ENCODE measurements at regions not wholly inside any gene's neighbourhood (a gene's known extent, or its start where the extent isn't known, plus 50 kb on each side); places are given as distances from the start of the nearest gene placed in this dataset.

GRCh38 chr2:149988361-149988760 lies 400.8 kb upstream of the MMADHC start:
- H3K9me3 Mint-ChIP-seq = no peaks in the 10 kb centered on the region
- no peaks in the 10 kb centered on the region for H3K4me1 Mint-ChIP-seq
- no peak overlapping the region for H3K4me3 Mint-ChIP-seq
- ATAC-seq = no peak
- no peaks in the 10 kb centered on the region for H3K36me3 Mint-ChIP-seq (ENCODE audit: low read depth)
- no peak overlapping the region for H3K27ac Mint-ChIP-seq
- no peak for DNase-seq
- H3K27me3 Mint-ChIP-seq = no peaks in the 10 kb centered on the region

DNA sequence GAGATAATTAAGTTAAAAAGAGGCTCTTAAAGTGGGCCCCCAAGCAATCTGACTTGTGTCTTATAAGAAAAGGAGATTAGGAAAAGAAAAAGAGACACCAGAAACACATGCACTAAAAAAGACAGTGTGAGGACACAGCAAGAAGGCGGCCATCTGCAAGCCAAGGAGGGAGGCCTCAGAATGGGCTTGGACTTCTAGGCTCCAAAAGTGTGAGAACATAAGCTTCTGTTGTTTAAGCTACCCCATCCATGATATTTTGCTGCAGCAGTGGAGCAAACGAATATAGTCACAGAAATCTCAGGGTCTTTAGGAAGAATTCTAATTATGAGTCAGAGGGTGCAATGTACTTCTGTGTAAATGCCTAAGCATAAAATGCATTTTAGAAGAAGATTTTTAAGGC lies 399.3 kb upstream of the MMADHC start:
- no peak overlapping the region for H3K4me3 Mint-ChIP-seq
- ATAC-seq (no peak), DNase-seq (no peak)
- no peaks in the 10 kb centered on the region for H3K27me3 Mint-ChIP-seq
- H3K27ac Mint-ChIP-seq = no peak overlapping the region
- no peaks in the 10 kb centered on the region for H3K36me3 Mint-ChIP-seq (ENCODE audit: low read depth)
- H3K4me1 Mint-ChIP-seq = no peaks in the 10 kb centered on the region
- no peaks in the 10 kb centered on the region for H3K9me3 Mint-ChIP-seq

GRCh38 chr2:149984311-149984710 lies 396.7 kb upstream of the MMADHC start:
- Mint-ChIP-seq H3K27me3 (no peaks in the 10 kb centered on the region), H3K4me3 (no peak overlapping the region), H3K4me1 (no peaks in the 10 kb centered on the region), H3K27ac (no peak overlapping the region), H3K36me3 (ENCODE audit: low read depth) (no peaks in the 10 kb centered on the region), H3K9me3 (peaks cover 13% of the 10 kb centered on the region)
- DNase-seq = no peak
- no peak for ATAC-seq

DNA sequence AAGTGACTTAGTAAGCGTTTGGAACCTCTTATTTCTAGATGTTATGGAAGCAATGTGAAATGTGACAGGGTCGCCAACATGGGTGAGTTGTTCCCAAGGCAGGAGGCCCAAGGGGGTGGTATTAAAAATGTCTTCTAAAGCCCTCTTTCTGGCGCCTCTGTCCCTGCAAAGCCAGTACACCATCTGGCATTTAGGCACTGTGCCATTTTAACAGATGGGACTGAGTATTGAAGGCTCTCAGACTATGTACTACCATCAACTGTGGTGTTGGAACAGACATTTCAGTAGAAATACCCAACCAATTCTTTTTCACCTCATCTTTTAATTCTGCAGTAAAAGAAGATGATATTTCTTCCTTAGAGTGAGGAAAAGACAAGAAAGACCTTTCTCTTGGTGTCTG lies 384.5 kb upstream of the MMADHC start:
- no peaks in the 10 kb centered on the region for H3K36me3 Mint-ChIP-seq (ENCODE audit: low read depth)
- no peaks in the 10 kb centered on the region for H3K27me3 Mint-ChIP-seq
- no peaks in the 10 kb centered on the region for H3K4me1 Mint-ChIP-seq
- no peak overlapping the region for H3K27ac Mint-ChIP-seq
- no peak overlapping the region for H3K4me3 Mint-ChIP-seq
- ATAC-seq = no peak
- DNase-seq = no peak
- peaks cover 8% of the 10 kb centered on the region for H3K9me3 Mint-ChIP-seq

GRCh38 chr2:149954981-149955600 lies 367.5 kb upstream of the MMADHC start:
- H3K27ac Mint-ChIP-seq = no peak overlapping the region
- H3K4me1 Mint-ChIP-seq = no peaks in the 10 kb centered on the region
- H3K27me3 Mint-ChIP-seq = no peaks in the 10 kb centered on the region

GRCh38 chr2:149953627-149954026 lies 366.1 kb upstream of the MMADHC start:
- Mint-ChIP-seq H3K4me1 (no peaks in the 10 kb centered on the region), H3K27me3 (no peaks in the 10 kb centered on the region), H3K36me3 (ENCODE audit: low read depth) (no peaks in the 10 kb centered on the region), H3K27ac (no peak overlapping the region), H3K9me3 (no peaks in the 10 kb centered on the region), H3K4me3 (no peak overlapping the region)
- ATAC-seq (no peak), DNase-seq (no peak)

More at GRCh38 chr2:149954981-149955600, 367.5 kb upstream of the MMADHC start:
- no peak for ATAC-seq
- Mint-ChIP-seq H3K36me3 (ENCODE audit: low read depth) (no peaks in the 10 kb centered on the region), H3K9me3 (peaks cover 3% of the 10 kb centered on the region), H3K4me3 (no peak overlapping the region)
- no peak for DNase-seq

GRCh38 chr2:149931486-149931885 lies 343.9 kb upstream of the MMADHC start:
- Mint-ChIP-seq H3K27ac (no peak overlapping the region), H3K4me1 (no peaks in the 10 kb centered on the region), H3K4me3 (no peak overlapping the region), H3K27me3 (no peaks in the 10 kb centered on the region), H3K36me3 (ENCODE audit: low read depth) (no peaks in the 10 kb centered on the region), H3K9me3 (peaks cover 14% of the 10 kb centered on the region)
- ATAC-seq = no peak
- DNase-seq = no peak

GRCh38 chr2:149928011-149928410 lies 340.4 kb upstream of the MMADHC start:
- no peak for DNase-seq
- no peak overlapping the region for H3K27ac Mint-ChIP-seq
- H3K4me3 Mint-ChIP-seq = no peak overlapping the region
- H3K27me3 Mint-ChIP-seq = no peaks in the 10 kb centered on the region
- no peak for ATAC-seq
- H3K36me3 Mint-ChIP-seq (ENCODE audit: low read depth) = no peaks in the 10 kb centered on the region
- H3K9me3 Mint-ChIP-seq = peaks cover 9% of the 10 kb centered on the region
- H3K4me1 Mint-ChIP-seq = no peaks in the 10 kb centered on the region

DNA sequence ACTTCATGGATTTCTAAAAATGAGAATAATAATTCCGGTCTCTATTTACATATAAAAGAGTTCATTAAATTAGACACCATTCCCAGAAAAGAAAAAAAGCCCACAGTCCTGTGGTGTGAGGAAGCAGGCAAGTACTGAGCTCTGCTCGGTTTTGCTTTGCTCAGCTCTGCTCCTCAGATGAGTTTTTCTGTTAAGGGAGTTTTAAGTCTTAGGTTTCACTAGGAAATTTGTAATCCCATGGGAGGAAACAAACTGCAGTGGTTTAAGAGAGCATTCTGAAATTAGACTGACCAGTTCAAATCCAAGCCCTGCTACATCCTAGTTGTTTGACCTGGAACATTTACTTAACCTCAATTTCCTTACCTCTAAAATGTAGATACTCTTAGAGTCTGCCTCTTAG lies 338.6 kb upstream of the MMADHC start:
- Mint-ChIP-seq H3K4me3 (no peak overlapping the region), H3K27me3 (no peaks in the 10 kb centered on the region)

GRCh38 chr2:149924549-149925213 lies 337.1 kb upstream of the MMADHC start:
- Mint-ChIP-seq H3K4me3 (no peak overlapping the region), H3K4me1 (no peaks in the 10 kb centered on the region), H3K36me3 (ENCODE audit: low read depth) (no peaks in the 10 kb centered on the region), H3K27ac (no peak overlapping the region), H3K27me3 (no peaks in the 10 kb centered on the region), H3K9me3 (peaks cover 18% of the 10 kb centered on the region)
- DNase-seq (no peak), ATAC-seq (no peak)

More for the DNA sequence above, 338.6 kb upstream of the MMADHC start:
- Mint-ChIP-seq H3K27ac (no peak overlapping the region), H3K9me3 (peaks cover 12% of the 10 kb centered on the region), H3K36me3 (ENCODE audit: low read depth) (no peaks in the 10 kb centered on the region), H3K4me1 (no peaks in the 10 kb centered on the region)
- DNase-seq = no peak
- no peak for ATAC-seq

- ATAC-seq = no peak
- peaks cover 23% of the 10 kb centered on the region for H3K9me3 Mint-ChIP-seq
- H3K4me1 Mint-ChIP-seq = no peaks in the 10 kb centered on the region
- DNase-seq = no peak
- no peak overlapping the region for H3K4me3 Mint-ChIP-seq
- no peaks in the 10 kb centered on the region for H3K27me3 Mint-ChIP-seq
- no peak overlapping the region for H3K27ac Mint-ChIP-seq
- H3K36me3 Mint-ChIP-seq (ENCODE audit: low read depth) = no peaks in the 10 kb centered on the region
Observed at GRCh38 chr2:149924028-149924427, 336.5 kb upstream of the MMADHC start.

DNA sequence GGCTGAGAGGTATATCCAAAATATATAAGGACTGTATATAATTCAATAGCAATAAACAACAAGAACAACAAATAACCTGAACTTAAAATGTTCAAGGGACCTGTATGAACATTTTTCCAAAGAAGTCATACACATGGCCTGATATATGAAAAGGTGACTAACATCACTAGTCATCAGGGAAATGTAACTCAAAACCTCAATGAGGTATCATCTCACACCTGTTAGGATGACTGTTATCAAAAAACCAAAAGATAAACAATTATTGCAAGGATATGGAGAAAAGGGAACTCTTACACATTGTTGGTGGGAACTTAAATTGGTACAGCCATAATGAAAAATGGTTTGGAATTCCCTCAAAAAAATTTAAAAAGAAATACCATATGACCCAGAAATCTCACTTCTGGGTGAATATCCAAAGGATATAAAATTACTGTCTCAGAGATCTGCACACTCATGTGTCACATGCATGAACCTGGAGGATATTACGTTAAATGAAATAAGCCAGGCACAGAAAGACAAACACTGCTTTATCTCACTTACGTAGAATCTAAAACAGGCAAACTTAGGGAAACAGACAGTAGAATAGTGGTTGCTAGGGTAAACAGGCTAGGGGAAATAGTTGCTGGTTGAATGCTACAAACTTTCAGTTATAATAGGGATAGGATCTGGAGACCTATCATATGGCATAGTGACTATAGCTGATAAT lies 334.5 kb upstream of the MMADHC start:
- Mint-ChIP-seq H3K9me3 (peaks cover 29% of the 10 kb centered on the region), H3K27me3 (no peaks in the 10 kb centered on the region), H3K36me3 (ENCODE audit: low read depth) (no peaks in the 10 kb centered on the region), H3K4me3 (no peak overlapping the region), H3K4me1 (no peaks in the 10 kb centered on the region), H3K27ac (no peak overlapping the region)
- DNase-seq (no peak), ATAC-seq (no peak)

GRCh38 chr2:149920389-149920788 lies 332.8 kb upstream of the MMADHC start:
- H3K9me3 Mint-ChIP-seq = peaks cover 32% of the 10 kb centered on the region
- ATAC-seq (no peak), DNase-seq (no peak)
- H3K4me3 Mint-ChIP-seq = no peak overlapping the region
- H3K27ac Mint-ChIP-seq = no peak overlapping the region
- H3K36me3 Mint-ChIP-seq (ENCODE audit: low read depth) = no peaks in the 10 kb centered on the region
- H3K4me1 Mint-ChIP-seq = no peaks in the 10 kb centered on the region
- H3K27me3 Mint-ChIP-seq = no peaks in the 10 kb centered on the region

DNA sequence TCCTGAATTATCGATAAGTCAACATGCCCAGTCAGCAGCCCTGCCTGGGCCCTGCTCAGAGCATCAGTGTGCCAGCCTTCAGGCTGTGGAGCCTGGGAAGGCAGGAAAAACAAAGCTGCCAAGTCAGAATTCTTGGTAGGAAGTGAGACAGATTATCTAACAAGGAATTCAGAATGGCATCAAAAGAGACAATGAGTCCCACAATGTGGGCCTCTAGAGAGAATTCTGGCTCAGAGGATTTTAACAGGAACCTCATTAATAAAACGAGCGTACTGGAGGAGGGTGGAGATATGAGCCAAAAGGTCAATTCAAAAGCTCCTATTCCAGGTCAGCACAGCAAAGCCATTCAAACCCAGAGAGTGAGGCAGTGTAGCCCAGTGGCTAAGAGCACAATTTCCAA lies 327.6 kb upstream of the MMADHC start:
- no peak overlapping the region for H3K4me3 Mint-ChIP-seq
- no peaks in the 10 kb centered on the region for H3K36me3 Mint-ChIP-seq (ENCODE audit: low read depth)
- peaks cover 22% of the 10 kb centered on the region for H3K9me3 Mint-ChIP-seq
- no peaks in the 10 kb centered on the region for H3K27me3 Mint-ChIP-seq
- H3K27ac Mint-ChIP-seq = no peak overlapping the region
- no peak for DNase-seq
- ATAC-seq = no peak
- H3K4me1 Mint-ChIP-seq = no peaks in the 10 kb centered on the region
